OCI-LY3 (cell line): ENCODE measurements at regions not wholly inside any gene's neighbourhood (a gene's known extent, or its start where the extent isn't known, plus 50 kb on each side); places are given as distances from the start of the nearest gene placed in this dataset.
"Not testable (repeated sequence)": the region's sequence is repeated elsewhere in the genome, so short reads cannot be mapped to it uniquely, and the experiment has no call there.

Experiments
- H2AFZ ChIP-seq: fragments of 200-600, 300-600 bp; shearing (Covaris generic); 2 replicates; pipeline ENCODE4 v1.6.0; 2014; ENCODE audit warnings: antibody characterized with exemption, low read depth, low read length
- H3K27ac ChIP-seq: fragments of 200-600, 300-600 bp; sonication (generic); 2 replicates; pipeline ENCODE4 v1.5.1; 2014; ENCODE audit warnings: mild to moderate bottlenecking, low read length, moderate library complexity, mixed read lengths
- H3K27me3 ChIP-seq: fragments of 200-600, 300-600 bp; sonication (generic); 2 replicates; pipeline ENCODE4 v1.6.1; 2014; ENCODE audit warnings: low read depth, low read length, mixed read lengths
- H3K36me3 ChIP-seq: fragments of 200-600, 300-600 bp; sonication (generic); replicated peaks from 2 replicates; pipeline ENCODE3; 2014; ENCODE audit warnings: low read depth, low read length, mixed read lengths
- H3K4me1 ChIP-seq: fragments of 300-600, 200-600 bp; sonication (generic); 2 replicates; pipeline ENCODE4 v1.6.1; 2014; ENCODE audit warnings: low read length, mixed read lengths
- H3K4me2 ChIP-seq: fragments of 200-600, 300-600 bp; sonication (generic); 2 replicates; pipeline ENCODE4 v1.6.1; 2014; ENCODE audit warnings: low read length, mixed read lengths
- H3K4me3 ChIP-seq: fragments of 300-600, 200-600 bp; sonication (generic); 2 replicates; pipeline ENCODE4 v1.5.1; 2014; ENCODE audit warnings: antibody characterized with exemption, mild to moderate bottlenecking, low read length, moderate library complexity
- H3K79me2 ChIP-seq: fragments of 300-600, 200-600 bp; shearing (Covaris generic); 2 replicates; pipeline ENCODE4 v1.6.1; 2014; ENCODE audit warnings: mild to moderate bottlenecking, low read length, mixed read lengths
- H3K9ac ChIP-seq: fragments of 300-600, 200-600 bp; shearing (Covaris generic); 2 replicates; pipeline ENCODE4 v1.6.0; 2014; ENCODE audit warnings: mild to moderate bottlenecking, low read length, moderate library complexity
- H3K9me3 ChIP-seq: fragments of 200-600, 300-600 bp; shearing (Covaris generic); 2 replicates; pipeline ENCODE4 v1.6.1; 2014; ENCODE audit warnings: low read length, mixed read lengths; ENCODE audit not compliant: insufficient read depth
- H4K20me1 ChIP-seq: fragments of 200-600, 300-600 bp; sonication (generic); 2 replicates; pipeline ENCODE4 v1.6.1; 2016; ENCODE audit warnings: low read length, mixed read lengths; ENCODE audit not compliant: insufficient read depth
- CTCF ChIP-seq: fragments of 200-600, 300-600 bp; sonication (generic); IDR thresholded peaks from 2 replicates; pipeline ENCODE4 v1.5.1; 2014; ENCODE audit warnings: antibody characterized with exemption, low read length, low read depth
- EZH2phosphoT487 ChIP-seq: fragments of 200-600 bp; shearing (Covaris generic); IDR thresholded peaks from 2 replicates; pipeline ENCODE4 v1.6.1; 2018; ENCODE audit warnings: antibody characterized with exemption, mixed run types, low read depth

GRCh38 chr1:81738875-81739274 is 61.9 kb upstream of the ADGRL2 start:
- no peak overlapping the region for H3K27ac ChIP-seq
- no peak overlapping the region for H3K4me3 ChIP-seq
- no peaks in the 10 kb centered on the region for H3K79me2 ChIP-seq
- H3K4me1 ChIP-seq: no peaks in the 10 kb centered on the region
- H3K27me3 ChIP-seq: no peaks in the 10 kb centered on the region
- no peak overlapping the region for H3K9ac ChIP-seq
- TF ChIP-seq CTCF (no peak), EZH2phosphoT487 (no peak)
- H2AFZ ChIP-seq: no peak overlapping the region
- H3K4me2 ChIP-seq: no peak overlapping the region
- H3K36me3 ChIP-seq: no peaks in the 10 kb centered on the region
- no peaks in the 10 kb centered on the region for H3K9me3 ChIP-seq
- no peaks in the 10 kb centered on the region for H4K20me1 ChIP-seq

GRCh38 chr1:81733480-81733879 is 67.3 kb upstream of the ADGRL2 start:
- H3K9me3 ChIP-seq: no peaks in the 10 kb centered on the region
- H3K27ac ChIP-seq: no peak overlapping the region
- TF ChIP-seq EZH2phosphoT487: no peak
- no peak for TF ChIP-seq CTCF
- H3K36me3 ChIP-seq: no peaks in the 10 kb centered on the region
- no peaks in the 10 kb centered on the region for H3K79me2 ChIP-seq
- H3K4me3 ChIP-seq: no peak overlapping the region
- no peaks in the 10 kb centered on the region for H4K20me1 ChIP-seq
- no peaks in the 10 kb centered on the region for H3K4me1 ChIP-seq
- no peak overlapping the region for H3K4me2 ChIP-seq
- no peak overlapping the region for H2AFZ ChIP-seq
- no peak overlapping the region for H3K9ac ChIP-seq
- H3K27me3 ChIP-seq: no peaks in the 10 kb centered on the region

- no peaks in the 10 kb centered on the region for H4K20me1 ChIP-seq
- no peaks in the 10 kb centered on the region for H3K27me3 ChIP-seq
- no peak overlapping the region for H3K27ac ChIP-seq
- TF ChIP-seq EZH2phosphoT487 (no peak), CTCF (no peak)
- no peaks in the 10 kb centered on the region for H3K36me3 ChIP-seq
- H3K9ac ChIP-seq: no peak overlapping the region
- no peaks in the 10 kb centered on the region for H3K9me3 ChIP-seq
- H2AFZ ChIP-seq: no peak overlapping the region
- no peak overlapping the region for H3K4me2 ChIP-seq
- H3K4me1 ChIP-seq: no peaks in the 10 kb centered on the region
- no peaks in the 10 kb centered on the region for H3K79me2 ChIP-seq
- no peak overlapping the region for H3K4me3 ChIP-seq
Observed at GRCh38 chr1:81731989-81732388, 68.7 kb upstream of the ADGRL2 start.

GRCh38 chr1:81730881-81731280 is 69.9 kb upstream of the ADGRL2 start:
- TF ChIP-seq CTCF: no peak
- no peak for TF ChIP-seq EZH2phosphoT487
- Histone ChIP-seq H4K20me1 (no peaks in the 10 kb centered on the region), H3K27me3 (no peaks in the 10 kb centered on the region), H2AFZ (no peak overlapping the region), H3K4me2 (no peak overlapping the region), H3K4me3 (no peak overlapping the region), H3K36me3 (no peaks in the 10 kb centered on the region), H3K4me1 (no peaks in the 10 kb centered on the region), H3K27ac (no peak overlapping the region), H3K79me2 (no peaks in the 10 kb centered on the region), H3K9me3 (no peaks in the 10 kb centered on the region), H3K9ac (no peak overlapping the region)

GRCh38 chr1:81730299-81730698 is 70.4 kb upstream of the ADGRL2 start:
- H3K79me2 ChIP-seq, H3K4me1 ChIP-seq, H3K36me3 ChIP-seq, H4K20me1 ChIP-seq, H3K4me3 ChIP-seq, H3K4me2 ChIP-seq, H3K9me3 ChIP-seq, H3K27me3 ChIP-seq, H3K9ac ChIP-seq, H3K27ac ChIP-seq, H2AFZ ChIP-seq: not testable (repeated sequence)
